GM10248 (cell line): ENCODE measurements at regions not wholly inside any gene's neighbourhood (a gene's known extent, or its start where the extent isn't known, plus 50 kb on each side); places are given as distances from the start of the nearest gene placed in this dataset.

Experiments
- CTCF ChIA-PET: fragments of 300-600 bp; sonication (Branson Sonifier 250); formaldehyde crosslinking; extraction: SDS; loops from one replicate; lab custom pipeline; 2021; ENCODE audit warnings: antibody characterized with exemption; lab: Yijun Ruan, JAX
- POLR2A ChIA-PET: fragments of 350-650 bp; sonication (Branson Sonifier 250); formaldehyde crosslinking; extraction: SDS; loops from one replicate; lab custom pipeline; 2020; ENCODE audit warnings: antibody characterized with exemption; lab: Yijun Ruan, JAX
- DNase-seq: peaks from one replicate; pipeline ENCODE4 v3.0.0; 2012; ENCODE audit errors: extremely low spot score
- CTCF ChIP-seq: IDR thresholded peaks from 2 replicates; pipeline ENCODE4 v1.5.1; 2012; ENCODE audit warnings: mild to moderate bottlenecking, low read depth; ENCODE audit errors: extremely low read depth, missing control alignments, control extremely low read depth

GRCh38 chr10:118237930-118238329, 104.2 kb downstream of the FAM204A start:
- DNase-seq = no peak
- ChIA-PET POLR2A (no interaction called here), CTCF (interaction anchor here (0.9 to 3.2 kb wide), 4 partner anchors 16 to 741 kb away, joined by 3 to 17 read pairs (median 4); no protein-coding TSS in a partner anchor)
- TF ChIP-seq CTCF = no peak

- POLR2A ChIA-PET = no interaction called here
- CTCF ChIA-PET = interaction anchor here (0.9 kb wide), 1 partner anchor 738 kb away, joined by 3 read pairs; no protein-coding TSS in a partner anchor
- TF ChIP-seq CTCF = no peak
- DNase-seq = no peak
These were observed 107.4 kb downstream of the FAM204A start for GRCh38 chr10:118234683-118235082.

GRCh38 chr10:118220346-118220850, 121.7 kb downstream of the FAM204A start:
- CTCF ChIA-PET = interaction anchor here (1.9 kb wide), 2 partner anchors 9 to 11 kb away, joined by 4 to 7 read pairs; no protein-coding TSS in a partner anchor
- no peak for TF ChIP-seq CTCF
- DNase-seq = no peak

GRCh38 chr10:118218562-118218961, 123.6 kb downstream of the FAM204A start:
- DNase-seq = no peak
- ChIA-PET POLR2A (no interaction called here), CTCF (no interaction called here)
- TF ChIP-seq CTCF = no peak

More at GRCh38 chr10:118220346-118220850, 121.7 kb downstream of the FAM204A start:
- POLR2A ChIA-PET = no interaction called here

GRCh38 chr10:118216571-118217170, 125.5 kb downstream of the FAM204A start:
- no peak for DNase-seq
- no peak for TF ChIP-seq CTCF
- ChIA-PET POLR2A (no interaction called here), CTCF (no interaction called here)

- CTCF ChIA-PET = no interaction called here
- POLR2A ChIA-PET = no interaction called here
- TF ChIP-seq CTCF = no peak
These were observed 126.1 kb downstream of the FAM204A start for GRCh38 chr10:118216020-118216419.

GRCh38 chr10:118214776-118215175, 127.3 kb downstream of the FAM204A start:
- CTCF ChIA-PET = interaction anchor here (1.9 kb wide), 1 partner anchor 719 kb away, joined by 4 read pairs; no protein-coding TSS in a partner anchor
- no peak for DNase-seq
- POLR2A ChIA-PET = no interaction called here
- no peak for TF ChIP-seq CTCF

More at GRCh38 chr10:118216020-118216419, 126.1 kb downstream of the FAM204A start:
- no peak for DNase-seq
